Stimulated activated CD8-positive, alpha-beta memory T cell treated with anti-CD3 and anti-CD28 coated beads, Interleukin-15, amount 100 ng/mL, for 24 hours (primary cell): ENCODE measurements at regions not wholly inside any gene's neighbourhood (a gene's known extent, or its start where the extent isn't known, plus 50 kb on each side); places are given as distances from the start of the nearest gene placed in this dataset.
"Not testable (repeated sequence)": the region's sequence is repeated elsewhere in the genome, so short reads cannot be mapped to it uniquely, and the experiment has no call there.

ENCODE experiments used
- DNase-seq: peaks from one replicate; pipeline ENCODE4 v3.0.0-alpha.2; 2020; ENCODE audit warnings: low read depth

GRCh38 chr1:208347191-208347590, 103.0 kb upstream of the PLXNA2 start:
- DNase-seq: no peak

GRCh38 chr1:208349694-208350330, 105.6 kb upstream of the PLXNA2 start:
- DNase-seq: no peak

DNA sequence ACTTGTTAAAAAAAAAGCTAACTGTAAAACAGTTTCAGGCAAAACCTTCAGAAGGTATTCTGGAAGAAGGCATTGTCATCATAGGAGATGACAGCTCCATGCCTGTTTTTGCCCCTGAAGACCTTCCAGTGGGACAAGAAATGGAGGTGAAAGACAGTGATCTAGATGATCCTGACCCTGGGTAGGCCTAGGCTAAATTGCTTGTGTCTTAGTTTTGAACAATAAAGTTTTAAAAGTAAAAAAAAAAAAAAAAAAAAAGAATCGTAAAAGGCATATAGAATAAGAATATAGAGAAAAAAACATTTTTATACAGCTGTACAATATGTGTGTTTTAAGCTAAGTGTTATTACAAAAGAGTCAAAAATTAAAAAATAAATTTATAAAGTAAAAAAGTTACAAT, 106.6 kb upstream of the PLXNA2 start:
- DNase-seq: no peak

GRCh38 chr1:208351838-208352237, 107.7 kb upstream of the PLXNA2 start:
- DNase-seq: no peak

DNA sequence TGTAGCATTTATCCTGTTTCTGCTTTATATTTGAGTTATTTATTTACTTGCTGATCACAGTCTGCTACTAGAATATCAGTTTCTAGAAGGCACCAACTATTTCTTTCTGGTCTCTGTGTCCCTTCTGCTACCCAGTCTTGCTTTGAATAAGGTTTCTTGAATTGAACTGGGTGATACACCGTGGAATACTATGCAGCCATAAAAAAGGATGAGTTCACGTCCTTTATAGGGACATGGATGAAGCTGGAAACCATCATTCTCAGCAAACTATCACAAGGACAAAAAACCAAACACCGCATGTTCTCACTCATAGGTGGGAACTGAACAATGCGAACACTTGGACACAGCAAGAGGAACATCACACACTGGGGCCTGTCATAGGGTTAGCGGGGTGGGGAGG, 109.6 kb upstream of the PLXNA2 start:
- DNase-seq: not testable (repeated sequence)

- DNase-seq: no peak
Measured at GRCh38 chr1:208357644-208358507, 113.7 kb upstream of the PLXNA2 start.

- DNase-seq: no peak
Measured at GRCh38 chr1:208358651-208359050, 114.5 kb upstream of the PLXNA2 start.

GRCh38 chr1:208362011-208362410, 117.8 kb upstream of the PLXNA2 start:
- no peak for DNase-seq

- DNase-seq: no peak
Measured at GRCh38 chr1:208366559-208366958, 122.4 kb upstream of the PLXNA2 start.

GRCh38 chr1:208369045-208369444, 124.9 kb upstream of the PLXNA2 start:
- no peak for DNase-seq

- DNase-seq: no peak
Measured at GRCh38 chr1:208369658-208370057, 125.5 kb upstream of the PLXNA2 start.

GRCh38 chr1:208374391-208374941, 130.3 kb upstream of the PLXNA2 start:
- no peak for DNase-seq

DNA sequence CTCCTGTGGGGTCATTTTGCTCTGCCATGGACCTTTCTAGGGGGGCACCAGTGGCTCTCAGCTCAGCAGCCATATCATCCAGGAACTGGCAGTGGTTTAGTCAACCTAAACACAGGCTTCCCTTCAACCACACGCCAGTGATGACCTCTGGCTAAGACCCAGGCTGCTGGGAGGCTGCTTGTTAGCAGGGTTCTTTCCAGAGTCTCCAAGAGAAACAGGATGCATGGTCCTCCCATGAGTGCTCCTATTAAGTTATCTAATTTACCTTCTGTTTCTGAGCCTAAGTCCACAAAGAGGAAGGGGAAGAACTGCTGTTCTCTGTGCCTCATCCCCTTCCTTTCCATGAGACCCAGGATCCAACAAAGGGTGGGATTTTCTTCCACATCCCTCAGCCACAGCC, 137.3 kb upstream of the PLXNA2 start:
- DNase-seq: no peak

- DNase-seq: no peak
Measured at GRCh38 chr1:208387908-208388811, 144.0 kb upstream of the PLXNA2 start.

DNA sequence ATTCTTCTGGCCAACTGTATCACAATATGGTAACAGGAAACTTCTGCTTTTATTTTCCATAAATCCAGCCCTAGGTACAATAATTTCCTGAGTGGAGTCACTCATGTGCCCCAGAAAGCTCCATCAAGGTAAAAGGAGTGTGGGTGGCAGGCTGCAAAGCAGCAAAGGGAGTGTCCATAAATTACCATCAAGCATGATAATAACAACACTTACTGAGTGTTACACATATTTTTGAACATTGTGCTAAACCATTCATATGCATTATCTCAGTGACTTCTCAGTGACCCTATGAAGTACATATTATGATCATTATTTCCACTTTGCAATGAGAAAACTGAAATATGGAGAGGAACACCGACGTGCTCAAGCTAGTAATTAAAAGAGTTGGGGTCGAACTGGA, 149.2 kb upstream of the PLXNA2 start:
- DNase-seq: no peak

DNA sequence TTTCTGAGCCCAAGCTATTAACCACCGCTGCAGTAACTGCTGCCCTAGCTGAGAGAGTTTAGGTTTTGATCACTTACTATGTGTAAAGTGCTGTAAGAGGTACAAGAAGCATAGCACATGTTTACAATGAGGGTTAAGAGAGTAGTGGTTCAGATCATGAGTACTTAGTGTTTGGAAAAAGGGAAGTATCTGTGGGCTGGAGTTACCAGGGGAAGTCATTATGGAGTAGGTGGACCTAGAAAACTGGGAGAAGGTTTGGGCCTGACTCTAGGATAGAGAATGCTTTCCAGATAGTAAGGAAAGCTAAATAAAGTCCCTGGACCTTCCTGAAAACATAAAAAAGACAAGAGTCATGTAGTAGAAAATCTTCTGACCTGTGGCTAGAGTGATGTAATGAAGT, 149.6 kb upstream of the PLXNA2 start:
- no peak for DNase-seq

GRCh38 chr1:208397286-208397685, 153.1 kb upstream of the PLXNA2 start:
- DNase-seq: no peak

DNA sequence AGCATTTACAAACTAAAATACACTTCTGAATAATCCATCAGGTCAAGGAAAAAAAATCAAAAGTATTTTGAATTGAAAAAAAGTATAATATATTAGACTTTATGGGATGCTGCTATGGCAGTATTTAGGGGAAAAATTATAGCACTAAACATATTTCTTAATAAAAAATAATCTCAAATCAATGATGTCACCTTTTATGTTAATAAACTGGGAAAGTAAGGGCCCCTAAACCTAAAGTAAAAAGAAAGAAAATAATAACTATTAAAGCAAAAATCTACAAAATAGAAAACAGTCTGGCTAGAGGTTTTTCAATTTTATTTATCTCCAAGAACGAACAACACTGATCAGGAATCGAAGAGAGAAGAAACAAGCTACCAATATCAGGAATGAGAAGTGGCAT, 160.8 kb upstream of the PLXNA2 start:
- no peak for DNase-seq

- no peak for DNase-seq
Measured at GRCh38 chr1:208409176-208409575, 165.0 kb upstream of the PLXNA2 start.

- no peak for DNase-seq
Measured at GRCh38 chr1:208410409-208410808, 166.2 kb upstream of the PLXNA2 start.

DNA sequence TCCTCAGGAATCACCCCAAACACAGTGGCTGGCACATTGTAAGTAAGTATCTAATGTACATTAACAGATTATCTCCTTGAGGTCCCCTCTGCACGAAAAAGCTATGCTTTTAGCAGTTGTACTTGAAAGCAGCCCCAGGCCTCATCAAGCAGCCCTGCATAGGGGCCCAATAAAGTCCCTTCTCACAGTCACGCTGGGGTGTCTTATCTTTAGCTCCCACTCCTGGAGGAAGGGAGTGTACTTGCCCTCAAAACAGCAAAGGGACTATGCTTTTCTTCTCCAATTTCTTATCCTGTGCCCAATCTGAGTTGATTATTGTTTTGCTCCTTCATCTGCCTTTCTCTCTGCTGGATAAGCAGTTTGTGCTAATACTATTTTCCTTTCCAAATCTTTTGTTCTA, 168.8 kb upstream of the PLXNA2 start:
- no peak for DNase-seq

DNA sequence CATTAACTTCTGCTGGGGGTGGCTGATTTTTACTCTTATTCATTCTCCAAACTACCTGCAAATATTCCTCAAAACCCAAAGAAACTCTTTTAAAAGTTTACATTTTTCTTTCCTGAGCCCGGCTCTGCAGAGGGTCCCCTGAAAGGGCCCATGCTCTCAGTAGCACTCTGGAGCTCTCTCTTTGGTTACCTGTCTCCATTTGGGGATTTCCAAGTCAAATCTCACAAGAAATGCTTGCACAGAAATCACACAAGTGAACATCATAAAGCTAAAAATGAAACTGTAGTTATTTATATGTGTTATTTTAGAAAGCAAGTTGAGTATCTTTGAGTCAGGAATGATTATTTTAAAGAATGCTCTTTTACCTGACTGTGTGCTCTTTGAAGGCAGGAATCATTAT, 174.5 kb upstream of the PLXNA2 start:
- DNase-seq: no peak
